Osteocyte (in vitro differentiated cells): ENCODE measurements at regions not wholly inside any gene's neighbourhood (a gene's known extent, or its start where the extent isn't known, plus 50 kb on each side); places are given as distances from the start of the nearest gene placed in this dataset.
"Not testable (repeated sequence)": the region's sequence is repeated elsewhere in the genome, so short reads cannot be mapped to it uniquely, and the experiment has no call there.

Experiments
- DNase-seq: peaks from one replicate; pipeline ENCODE4 v3.0.0; 2021; ENCODE audit warnings: mixed read lengths; ENCODE audit not compliant: unreplicated experiment; ENCODE audit errors: extremely low spot score
- H3K27ac Mint-ChIP-seq: one replicate; pipeline ENCODE4 v1.8.0; 2021; ENCODE audit warnings: mild to moderate bottlenecking, mixed read lengths; ENCODE audit not compliant: unreplicated experiment
- H3K27me3 Mint-ChIP-seq: one replicate; pipeline ENCODE4 v1.8.0; 2021; ENCODE audit warnings: mixed read lengths; ENCODE audit not compliant: unreplicated experiment
- H3K36me3 Mint-ChIP-seq: one replicate; pipeline ENCODE4 v1.8.0; 2021; ENCODE audit warnings: mixed read lengths; ENCODE audit not compliant: unreplicated experiment
- H3K4me1 Mint-ChIP-seq: one replicate; pipeline ENCODE4 v1.8.0; 2021; ENCODE audit warnings: mixed read lengths; ENCODE audit not compliant: unreplicated experiment
- H3K4me3 Mint-ChIP-seq: one replicate; pipeline ENCODE4 v1.8.0; 2021; ENCODE audit warnings: mild to moderate bottlenecking, moderate library complexity, mixed read lengths; ENCODE audit not compliant: unreplicated experiment
- H3K9me3 Mint-ChIP-seq: one replicate; pipeline ENCODE4 v1.8.0; 2021; ENCODE audit warnings: mixed read lengths; ENCODE audit not compliant: unreplicated experiment
- TF ChIP-seq, protein P1 (sequence below): fragments of 200-600 bp; sonication (generic); IDR thresholded peaks from 2 replicates; pipeline ENCODE4 v1.5.0; 2021; ENCODE audit warnings: antibody characterized with exemption, mild to moderate bottlenecking, moderate library complexity

DNA sequence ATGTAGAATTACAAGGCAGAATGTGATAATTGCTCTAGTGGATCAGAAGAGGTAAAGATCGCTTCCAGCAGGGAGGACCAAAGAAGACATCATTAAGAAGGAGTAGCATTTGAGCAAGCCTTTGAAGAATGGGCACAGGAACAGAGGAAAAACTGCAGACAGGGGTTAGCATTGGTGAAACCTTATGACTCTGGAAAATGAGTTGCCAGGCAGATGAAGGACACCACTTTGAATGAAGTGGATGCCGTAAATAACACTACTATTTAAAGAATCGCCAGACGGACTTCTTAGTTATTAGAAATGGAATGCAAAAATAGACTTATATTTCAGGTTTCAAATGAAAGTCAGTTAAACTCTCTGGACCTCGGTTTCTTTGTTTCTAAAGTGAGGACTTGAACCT is 727.7 kb downstream of the USP25 start:
- Mint-ChIP-seq H3K27me3 (no peaks in the 10 kb centered on the region), H3K9me3 (peaks cover 4% of the 10 kb centered on the region), H3K36me3 (peaks cover 13% of the 10 kb centered on the region), H3K4me1 (peaks cover 24% of the 10 kb centered on the region), H3K4me3 (no peak overlapping the region), H3K27ac (no peak overlapping the region)
- no peak for DNase-seq
- TF ChIP-seq, protein P1, sequence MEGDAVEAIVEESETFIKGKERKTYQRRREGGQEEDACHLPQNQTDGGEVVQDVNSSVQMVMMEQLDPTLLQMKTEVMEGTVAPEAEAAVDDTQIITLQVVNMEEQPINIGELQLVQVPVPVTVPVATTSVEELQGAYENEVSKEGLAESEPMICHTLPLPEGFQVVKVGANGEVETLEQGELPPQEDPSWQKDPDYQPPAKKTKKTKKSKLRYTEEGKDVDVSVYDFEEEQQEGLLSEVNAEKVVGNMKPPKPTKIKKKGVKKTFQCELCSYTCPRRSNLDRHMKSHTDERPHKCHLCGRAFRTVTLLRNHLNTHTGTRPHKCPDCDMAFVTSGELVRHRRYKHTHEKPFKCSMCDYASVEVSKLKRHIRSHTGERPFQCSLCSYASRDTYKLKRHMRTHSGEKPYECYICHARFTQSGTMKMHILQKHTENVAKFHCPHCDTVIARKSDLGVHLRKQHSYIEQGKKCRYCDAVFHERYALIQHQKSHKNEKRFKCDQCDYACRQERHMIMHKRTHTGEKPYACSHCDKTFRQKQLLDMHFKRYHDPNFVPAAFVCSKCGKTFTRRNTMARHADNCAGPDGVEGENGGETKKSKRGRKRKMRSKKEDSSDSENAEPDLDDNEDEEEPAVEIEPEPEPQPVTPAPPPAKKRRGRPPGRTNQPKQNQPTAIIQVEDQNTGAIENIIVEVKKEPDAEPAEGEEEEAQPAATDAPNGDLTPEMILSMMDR: no peak

DNA sequence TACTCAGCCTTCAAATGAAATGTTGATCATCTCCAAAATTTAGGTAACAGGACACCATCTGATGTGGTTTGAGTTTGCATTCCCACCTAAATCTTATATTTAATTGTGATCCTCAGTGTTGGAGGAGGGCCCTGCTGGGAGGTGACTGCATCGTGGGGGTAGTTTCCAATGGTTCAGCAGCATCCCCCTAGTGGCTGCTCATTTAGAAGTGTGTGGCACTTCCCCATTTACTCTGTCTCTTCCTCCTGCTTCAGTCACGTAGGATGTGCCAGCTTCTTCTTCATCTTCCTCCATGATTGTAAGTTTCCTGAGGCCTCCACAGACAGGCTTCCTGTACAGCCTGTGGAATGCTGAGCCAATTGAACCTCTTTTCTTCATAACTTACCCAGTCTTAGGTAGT is 731.2 kb downstream of the USP25 start:
- H3K36me3 Mint-ChIP-seq: peaks cover 20% of the 10 kb centered on the region
- peaks cover 4% of the 10 kb centered on the region for H3K9me3 Mint-ChIP-seq
- no peak overlapping the region for H3K27ac Mint-ChIP-seq
- H3K4me3 Mint-ChIP-seq: no peak overlapping the region
- no peak for DNase-seq
- peaks cover 8% of the 10 kb centered on the region for H3K4me1 Mint-ChIP-seq
- H3K27me3 Mint-ChIP-seq: no peaks in the 10 kb centered on the region
- TF ChIP-seq, protein P1: no peak

DNA sequence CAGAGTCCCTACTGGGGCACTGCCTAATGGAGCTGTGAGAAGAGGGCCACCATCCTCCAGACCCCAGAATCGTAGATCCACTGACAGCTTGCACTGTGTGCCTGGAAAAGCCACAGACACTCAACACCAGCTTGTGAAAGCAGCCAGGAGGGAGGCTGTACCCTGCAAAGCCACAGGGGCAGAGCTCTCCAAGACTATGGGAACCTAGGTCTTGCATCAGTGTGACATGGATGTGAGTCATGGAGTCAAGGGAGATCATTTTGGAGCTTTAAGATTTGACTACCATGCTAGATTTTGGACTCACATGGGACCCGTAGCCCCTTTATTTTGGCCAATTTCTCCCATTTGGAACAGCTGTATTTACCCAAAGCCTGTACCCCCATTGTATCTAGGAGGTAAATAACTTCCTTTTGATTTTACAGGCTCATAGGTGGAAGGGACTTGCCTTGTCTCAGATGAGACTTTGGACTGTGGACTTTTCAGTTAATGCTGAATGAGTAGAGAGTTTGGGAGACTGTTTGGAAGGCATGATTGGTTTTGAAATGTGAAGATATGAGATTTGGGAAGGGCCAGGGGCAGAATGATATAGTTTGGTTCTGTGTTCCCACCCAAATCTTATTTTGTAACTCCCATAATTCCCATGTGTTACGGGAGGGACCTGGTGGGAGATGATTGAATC is 734.6 kb downstream of the USP25 start:
- not testable (repeated sequence) for H3K9me3 Mint-ChIP-seq, H3K4me3 Mint-ChIP-seq, H3K27ac Mint-ChIP-seq, DNase-seq, H3K27me3 Mint-ChIP-seq
- Mint-ChIP-seq H3K36me3 (peaks cover 21% of the 10 kb centered on the region), H3K4me1 (peaks cover 22% of the 10 kb centered on the region)

DNA sequence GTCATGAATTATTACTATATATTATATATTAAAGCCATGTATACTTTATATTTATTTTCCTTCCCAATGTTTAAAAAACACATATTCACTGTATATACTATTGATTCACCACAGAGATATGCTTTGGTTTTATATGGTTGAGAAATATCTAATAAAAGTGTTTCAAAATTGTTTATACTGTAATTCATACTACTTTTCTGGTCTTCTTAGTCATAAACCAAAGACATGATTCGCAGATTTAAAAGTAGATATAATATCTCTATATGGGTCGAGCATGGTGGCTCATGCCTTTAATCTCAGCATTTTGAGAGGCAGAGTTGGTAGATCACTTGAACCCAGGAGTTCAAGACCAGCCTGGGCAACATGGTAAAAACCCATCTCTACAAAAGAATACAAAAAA is 738.4 kb downstream of the USP25 start:
- Mint-ChIP-seq H3K27me3 (no peaks in the 10 kb centered on the region), H3K36me3 (peaks cover 11% of the 10 kb centered on the region), H3K9me3 (no peaks in the 10 kb centered on the region), H3K4me3 (no peak overlapping the region), H3K4me1 (peaks cover 37% of the 10 kb centered on the region), H3K27ac (no peak overlapping the region)
- DNase-seq: no peak
- TF ChIP-seq, protein P1: no peak

DNA sequence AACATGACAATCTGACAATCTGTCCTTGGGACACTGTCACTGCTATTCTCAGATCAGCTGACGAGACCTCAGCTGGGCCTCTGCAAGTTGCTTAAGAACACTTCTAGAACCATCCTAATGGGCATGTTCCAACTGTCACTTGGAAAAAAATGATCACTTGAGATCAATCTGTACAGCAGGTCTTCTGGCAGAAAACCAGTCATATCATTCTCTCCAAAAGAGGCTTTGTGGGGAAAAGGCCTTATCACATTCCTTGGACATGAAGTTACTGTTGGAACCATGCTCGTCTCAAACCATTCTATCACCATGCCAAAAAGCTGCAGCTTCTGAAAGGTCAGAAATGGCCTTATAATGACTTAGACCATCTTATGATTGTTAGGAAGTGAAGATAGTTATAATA is 744.2 kb downstream of the USP25 start:
- no peak for DNase-seq
- Mint-ChIP-seq H3K4me1 (peaks cover 46% of the 10 kb centered on the region), H3K27ac (no peak overlapping the region)

More for the DNA sequence above, 744.2 kb downstream of the USP25 start:
- TF ChIP-seq, protein P1: no peak
- Mint-ChIP-seq H3K36me3 (peaks cover 15% of the 10 kb centered on the region), H3K27me3 (no peaks in the 10 kb centered on the region), H3K9me3 (peaks cover 15% of the 10 kb centered on the region), H3K4me3 (no peak overlapping the region)
